ENCODE measurements at regions not wholly inside any gene's neighbourhood (a gene's known extent, or its start where the extent isn't known, plus 50 kb on each side); places are given as distances from the start of the nearest gene placed in this dataset.

GRCh38 chr11:129273322-129273721 lies 81.2 kb upstream of the ARHGAP32 start:
- H3K9me3 ChIP-seq (ENCODE audit: control insufficient read depth, low read depth, low read length): no peaks in the 10 kb centered on the region
- no peaks in the 10 kb centered on the region for H3K36me3 ChIP-seq (ENCODE audit: control insufficient read depth in 2 of 2, extremely low read depth in 1 of 2, insufficient read depth in 2 of 2, low read length in 2 of 2)
- DNase-seq (ENCODE audit: low read depth, low spot score) (no peak), FAIRE-seq (no peak)
- H3K27ac ChIP-seq (ENCODE audit: control insufficient read depth, insufficient read depth, low read length): no peak overlapping the region
- no peak overlapping the region for H3K4me2 ChIP-seq (ENCODE audit: control insufficient read depth, extremely low read depth, insufficient read depth, low read depth, low read length)
- H3K4me3 ChIP-seq (ENCODE audit: control insufficient read depth in 2 of 3, extremely low read depth in 1 of 3, insufficient read depth in 2 of 3, low read depth in 1 of 3, low read length in 3 of 3): no peak overlapping the region
- H3K9ac ChIP-seq (ENCODE audit: control insufficient read depth, extremely low read depth, insufficient read depth, low read length): no peak overlapping the region
- no peaks in the 10 kb centered on the region for H4K20me1 ChIP-seq (ENCODE audit: control insufficient read depth, extremely low read depth, insufficient read depth, low read length)
- H3K9me1 ChIP-seq (ENCODE audit: control insufficient read depth, extremely low read depth, insufficient read depth, low read length): no peaks in the 10 kb centered on the region
- TF ChIP-seq EZH2 (IDR thresholded peaks at IDR 0.05; ENCODE audit: low read length) (no peak), CTCF (optimal IDR thresholded peaks at IDR 0.05 in 1 of 3, IDR thresholded peaks at IDR 0.05 in 1 of 3, conservative IDR thresholded peaks at IDR 0.05 in 1 of 3; ENCODE audit: extremely low read depth in 1 of 3, insufficient read depth in 2 of 3, low read length in 3 of 3) (no peak)
- H3K79me2 ChIP-seq (ENCODE audit: control insufficient read depth, insufficient read depth, low read length): peaks cover 43% of the 10 kb centered on the region
- H3K27me3 ChIP-seq (ENCODE audit: control insufficient read depth, extremely low read depth, insufficient read depth, low read length): no peaks in the 10 kb centered on the region
- no peak overlapping the region for H2AFZ ChIP-seq (ENCODE audit: control insufficient read depth, low read length)
- dilution Hi-C loops (cut with MboI; ENCODE audit: extremely low pct_ligation_motif_present, low sequenced_read_pairs): no loop called here
- no peaks in the 10 kb centered on the region for H3K4me1 ChIP-seq (ENCODE audit: control insufficient read depth, extremely low read depth, insufficient read depth, low read length)

- peaks cover 38% of the 10 kb centered on the region for H3K79me2 ChIP-seq (ENCODE audit: control insufficient read depth, insufficient read depth, low read length)
- no peak overlapping the region for H3K4me2 ChIP-seq (ENCODE audit: control insufficient read depth, extremely low read depth, insufficient read depth, low read depth, low read length)
- no peak overlapping the region for H3K4me3 ChIP-seq (ENCODE audit: control insufficient read depth in 2 of 3, extremely low read depth in 1 of 3, insufficient read depth in 2 of 3, low read depth in 1 of 3, low read length in 3 of 3)
- H3K4me1 ChIP-seq (ENCODE audit: control insufficient read depth, extremely low read depth, insufficient read depth, low read length): no peaks in the 10 kb centered on the region
- no peak overlapping the region for H3K27ac ChIP-seq (ENCODE audit: control insufficient read depth, insufficient read depth, low read length)
- no peak for TF ChIP-seq EZH2 (IDR thresholded peaks at IDR 0.05; ENCODE audit: low read length)
- no peak for TF ChIP-seq CTCF (optimal IDR thresholded peaks at IDR 0.05 in 1 of 3, IDR thresholded peaks at IDR 0.05 in 1 of 3, conservative IDR thresholded peaks at IDR 0.05 in 1 of 3; ENCODE audit: extremely low read depth in 1 of 3, insufficient read depth in 2 of 3, low read length in 3 of 3)
- no peaks in the 10 kb centered on the region for H3K9me1 ChIP-seq (ENCODE audit: control insufficient read depth, extremely low read depth, insufficient read depth, low read length)
- no peak for DNase-seq (ENCODE audit: low read depth, low spot score)
- dilution Hi-C loops (cut with MboI; ENCODE audit: extremely low pct_ligation_motif_present, low sequenced_read_pairs): no loop called here
- H3K9me3 ChIP-seq (ENCODE audit: control insufficient read depth, low read depth, low read length): no peaks in the 10 kb centered on the region
- FAIRE-seq: no peak
- no peak overlapping the region for H2AFZ ChIP-seq (ENCODE audit: control insufficient read depth, low read length)
- H3K36me3 ChIP-seq (ENCODE audit: control insufficient read depth in 2 of 2, extremely low read depth in 1 of 2, insufficient read depth in 2 of 2, low read length in 2 of 2): peaks cover 0 to 6% of the 10 kb centered on the region in 2 experiments
- no peak overlapping the region for H3K9ac ChIP-seq (ENCODE audit: control insufficient read depth, extremely low read depth, insufficient read depth, low read length)
- H4K20me1 ChIP-seq (ENCODE audit: control insufficient read depth, extremely low read depth, insufficient read depth, low read length): no peaks in the 10 kb centered on the region
- H3K27me3 ChIP-seq (ENCODE audit: control insufficient read depth, extremely low read depth, insufficient read depth, low read length): no peaks in the 10 kb centered on the region
These were observed 78.9 kb upstream of the ARHGAP32 start for GRCh38 chr11:129271030-129271429.
